ENCODE measurements at regions not wholly inside any gene's neighbourhood (a gene's known extent, or its start where the extent isn't known, plus 50 kb on each side); places are given as distances from the start of the nearest gene placed in this dataset.

DNA sequence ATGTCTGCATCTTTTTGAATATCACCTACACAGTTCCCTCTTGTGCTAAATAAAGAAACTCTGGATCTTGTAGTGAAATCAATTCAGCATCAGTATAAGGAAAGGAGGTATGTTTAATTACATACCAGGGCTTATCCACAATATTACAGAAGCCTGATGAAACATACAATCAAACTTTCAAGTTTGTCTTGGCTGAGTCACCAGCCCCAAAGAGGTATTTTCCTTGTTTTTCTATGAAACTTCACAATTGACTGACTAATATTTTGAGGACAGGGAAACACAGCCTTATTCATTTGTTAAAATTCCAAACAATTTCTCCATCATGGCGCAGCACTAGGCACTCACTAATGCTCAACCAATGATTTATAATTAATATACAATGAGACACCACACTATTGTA, 952.4 kb downstream of the PCDH17 start:
- ChIA-PET POLR2A (no interaction called here), CTCF (no interaction called here)
- DNase-seq (ENCODE audit: low read depth, low spot score) = no peak
- TF ChIP-seq, protein P1, sequence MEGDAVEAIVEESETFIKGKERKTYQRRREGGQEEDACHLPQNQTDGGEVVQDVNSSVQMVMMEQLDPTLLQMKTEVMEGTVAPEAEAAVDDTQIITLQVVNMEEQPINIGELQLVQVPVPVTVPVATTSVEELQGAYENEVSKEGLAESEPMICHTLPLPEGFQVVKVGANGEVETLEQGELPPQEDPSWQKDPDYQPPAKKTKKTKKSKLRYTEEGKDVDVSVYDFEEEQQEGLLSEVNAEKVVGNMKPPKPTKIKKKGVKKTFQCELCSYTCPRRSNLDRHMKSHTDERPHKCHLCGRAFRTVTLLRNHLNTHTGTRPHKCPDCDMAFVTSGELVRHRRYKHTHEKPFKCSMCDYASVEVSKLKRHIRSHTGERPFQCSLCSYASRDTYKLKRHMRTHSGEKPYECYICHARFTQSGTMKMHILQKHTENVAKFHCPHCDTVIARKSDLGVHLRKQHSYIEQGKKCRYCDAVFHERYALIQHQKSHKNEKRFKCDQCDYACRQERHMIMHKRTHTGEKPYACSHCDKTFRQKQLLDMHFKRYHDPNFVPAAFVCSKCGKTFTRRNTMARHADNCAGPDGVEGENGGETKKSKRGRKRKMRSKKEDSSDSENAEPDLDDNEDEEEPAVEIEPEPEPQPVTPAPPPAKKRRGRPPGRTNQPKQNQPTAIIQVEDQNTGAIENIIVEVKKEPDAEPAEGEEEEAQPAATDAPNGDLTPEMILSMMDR (IDR thresholded peaks at IDR 0.05; ENCODE audit: insufficient read depth, low read length, missing control alignments) = no peak
- no peak overlapping the region for H3K4me3 ChIP-seq (ENCODE audit: low read depth, low read length)

DNA sequence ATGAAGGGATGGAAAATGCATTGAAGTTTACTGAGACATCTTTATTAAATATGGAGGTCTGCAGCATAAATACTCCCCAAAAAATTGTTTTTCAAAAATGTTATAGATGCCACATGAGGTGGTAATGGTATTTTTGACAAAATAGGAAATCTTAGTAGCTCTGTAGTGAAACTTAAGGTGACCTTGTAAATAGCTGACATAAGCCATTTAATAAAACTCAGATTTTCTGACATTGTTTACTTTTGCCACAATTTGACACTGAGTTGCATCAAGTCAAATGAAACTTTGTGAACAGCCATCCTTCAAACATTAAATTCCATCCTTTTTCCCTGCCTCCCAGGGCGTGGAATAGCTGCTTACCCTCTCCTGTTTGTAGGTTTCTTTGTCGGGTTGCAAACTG, 953.1 kb downstream of the PCDH17 start:
- H3K4me3 ChIP-seq (ENCODE audit: low read depth, low read length) = no peak overlapping the region
- ChIA-PET POLR2A (no interaction called here), CTCF (no interaction called here)
- DNase-seq (ENCODE audit: low read depth, low spot score) = no peak
- TF ChIP-seq, protein P1 (IDR thresholded peaks at IDR 0.05; ENCODE audit: insufficient read depth, low read length, missing control alignments) = no peak

- H3K4me3 ChIP-seq (ENCODE audit: low read depth, low read length) = no peak overlapping the region
- ChIA-PET POLR2A (no interaction called here), CTCF (no interaction called here)
- DNase-seq (ENCODE audit: low read depth, low spot score) = no peak
- TF ChIP-seq, protein P1 (IDR thresholded peaks at IDR 0.05; ENCODE audit: insufficient read depth, low read length, missing control alignments) = no peak
Observed at GRCh38 chr13:58587183-58587582, 955.6 kb downstream of the PCDH17 start.

- no peak overlapping the region for H3K4me3 ChIP-seq (ENCODE audit: low read depth, low read length)
- POLR2A ChIA-PET = no interaction called here
- no peak for DNase-seq (ENCODE audit: low read depth, low spot score)
- TF ChIP-seq, protein P1 (IDR thresholded peaks at IDR 0.05; ENCODE audit: insufficient read depth, low read length, missing control alignments) = no peak
- CTCF ChIA-PET = no interaction called here
Observed at GRCh38 chr13:58592052-58592451, 960.5 kb downstream of the PCDH17 start.

- CTCF ChIA-PET = no interaction called here
- TF ChIP-seq, protein P1 (IDR thresholded peaks at IDR 0.05; ENCODE audit: insufficient read depth, low read length, missing control alignments) = no peak
- POLR2A ChIA-PET = no interaction called here
- no peak for DNase-seq (ENCODE audit: low read depth, low spot score)
- no peak overlapping the region for H3K4me3 ChIP-seq (ENCODE audit: low read depth, low read length)
Observed at GRCh38 chr13:58592786-58593185, 961.2 kb downstream of the PCDH17 start.

DNA sequence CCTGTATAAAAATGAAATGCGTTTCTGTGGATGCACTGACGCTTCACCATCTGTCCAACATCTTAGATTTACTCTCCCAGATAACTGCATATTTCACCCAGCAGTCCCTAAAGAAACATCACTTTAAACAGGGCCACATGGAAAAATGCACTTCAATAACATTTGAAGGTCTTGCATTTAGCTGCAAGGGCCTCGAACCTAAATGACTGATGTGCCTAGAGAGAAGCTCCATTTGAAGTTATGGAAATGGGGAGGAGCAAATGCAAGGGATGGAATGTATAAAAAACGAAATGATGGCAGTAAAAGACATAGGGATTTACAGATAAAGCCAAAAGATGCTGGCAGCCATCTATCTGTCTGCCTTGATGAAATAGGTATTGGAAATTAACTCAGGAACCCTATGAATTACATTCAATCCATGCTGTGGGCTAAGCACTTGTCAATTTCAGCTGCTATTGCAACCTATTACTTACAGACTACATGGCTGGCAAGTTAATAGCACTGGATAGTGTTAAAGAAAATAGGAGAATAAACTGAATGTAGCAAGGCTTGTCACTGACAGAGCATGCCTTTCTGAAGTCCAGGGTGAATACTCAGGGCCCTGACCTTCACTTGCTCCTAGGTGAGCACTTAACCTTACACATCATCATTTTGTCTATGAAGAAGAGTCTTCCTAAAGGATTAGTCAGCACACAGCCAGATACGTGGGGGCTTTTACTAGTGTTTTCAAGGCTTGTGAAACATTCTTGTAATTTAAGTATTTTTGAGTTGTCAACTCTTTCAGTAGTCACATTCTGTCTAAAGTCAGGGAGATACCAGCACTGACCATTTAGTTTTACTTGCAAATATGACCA, 963.4 kb downstream of the PCDH17 start:
- TF ChIP-seq, protein P1 (IDR thresholded peaks at IDR 0.05; ENCODE audit: insufficient read depth, low read length, missing control alignments) = no peak
- CTCF ChIA-PET = no interaction called here
- no peak overlapping the region for H3K4me3 ChIP-seq (ENCODE audit: low read depth, low read length)
- POLR2A ChIA-PET = no interaction called here
- DNase-seq (ENCODE audit: low read depth, low spot score) = no peak
